Stimulated activated CD4-positive, alpha-beta T cell treated with anti-CD3 and anti-CD28 coated beads, Interleukin-2, amount 100 ng/mL, for 48 hours (primary cell): ENCODE measurements at regions not wholly inside any gene's neighbourhood (a gene's known extent, or its start where the extent isn't known, plus 50 kb on each side); places are given as distances from the start of the nearest gene placed in this dataset.
"Not testable (repeated sequence)": the region's sequence is repeated elsewhere in the genome, so short reads cannot be mapped to it uniquely, and the experiment has no call there.

ENCODE experiments used
- DNase-seq, 2 donors: peaks; one replicate each; pipeline ENCODE4 v3.0.0-alpha.2; 2020

DNA sequence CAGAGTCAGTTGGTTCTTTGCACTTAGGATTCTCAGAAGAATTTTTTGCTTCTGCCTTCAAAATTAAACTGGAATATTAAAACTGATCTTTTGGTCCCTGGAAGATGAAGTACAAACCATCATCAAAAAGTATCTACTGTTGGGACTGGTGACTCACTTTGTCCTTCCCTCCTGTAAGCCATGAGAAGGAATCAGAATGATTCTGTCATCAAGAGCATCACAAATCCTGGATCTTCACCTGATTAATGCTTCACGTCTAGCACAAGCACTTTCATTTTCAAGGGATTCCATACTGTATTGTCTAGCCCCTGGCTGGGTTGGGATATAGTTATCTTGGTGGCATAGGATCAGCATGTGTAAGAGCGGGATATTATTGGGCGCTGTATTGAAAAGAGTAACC is 69.3 kb upstream of the CYP1B1 start:
- DNase-seq = no peak

DNA sequence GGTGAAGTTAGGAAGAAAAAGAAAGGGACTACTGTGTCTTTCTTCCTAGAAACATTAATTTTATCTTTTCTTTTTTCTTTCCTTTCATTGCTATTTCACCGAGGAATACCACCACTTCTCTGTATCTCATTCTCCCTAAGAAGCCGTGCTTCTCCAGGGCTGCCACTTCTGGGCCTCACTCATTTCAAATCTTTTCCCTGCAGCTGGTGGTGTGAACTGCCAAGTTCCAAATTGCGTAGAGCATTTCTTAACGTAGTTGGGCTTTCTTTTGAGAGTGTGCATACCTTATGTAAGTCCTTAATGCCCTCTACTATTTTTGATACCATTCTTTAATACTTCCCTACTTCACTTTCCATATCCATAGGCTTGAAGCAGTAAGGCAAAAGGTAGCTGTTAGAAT is 66.7 kb upstream of the CYP1B1 start:
- no peak for DNase-seq

DNA sequence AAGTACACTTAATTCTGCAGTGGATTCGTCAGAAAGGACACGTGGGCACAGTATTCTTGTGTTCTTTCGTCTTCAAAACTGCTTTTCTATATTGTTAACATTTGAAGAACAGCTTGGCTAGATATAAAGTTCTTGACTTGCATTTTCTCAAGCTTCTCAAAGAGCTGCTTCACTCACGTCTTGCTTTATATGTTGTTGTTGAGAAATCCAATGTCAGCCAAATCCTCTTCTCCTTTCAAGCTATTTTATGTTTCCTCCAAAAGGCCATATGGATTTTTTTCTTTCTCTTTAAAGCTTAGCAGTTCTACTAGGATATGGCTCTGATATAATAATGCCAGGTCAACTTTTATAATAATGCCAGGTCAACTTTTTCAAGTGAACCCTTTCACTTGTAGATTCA is 65.5 kb upstream of the CYP1B1 start:
- no peak for DNase-seq

DNA sequence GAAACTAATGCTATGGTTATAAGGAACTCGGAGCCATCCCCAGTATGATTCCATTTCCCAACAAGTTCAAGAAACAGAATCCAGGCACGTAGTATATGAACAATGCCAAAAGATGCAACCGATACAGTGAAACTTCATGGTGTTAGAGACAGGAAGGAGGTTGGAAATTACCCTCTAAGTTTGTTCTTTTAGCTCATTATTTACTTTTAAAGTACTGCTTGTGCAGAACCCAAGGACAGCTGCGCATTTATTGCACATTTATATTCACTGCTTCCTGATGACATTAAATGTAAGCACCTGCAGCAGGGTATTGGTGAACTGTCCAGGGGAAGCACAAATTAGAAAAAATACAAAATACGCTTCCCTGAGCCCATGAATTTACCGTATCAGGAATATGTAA is 63.0 kb upstream of the CYP1B1 start:
- no peak for DNase-seq

DNA sequence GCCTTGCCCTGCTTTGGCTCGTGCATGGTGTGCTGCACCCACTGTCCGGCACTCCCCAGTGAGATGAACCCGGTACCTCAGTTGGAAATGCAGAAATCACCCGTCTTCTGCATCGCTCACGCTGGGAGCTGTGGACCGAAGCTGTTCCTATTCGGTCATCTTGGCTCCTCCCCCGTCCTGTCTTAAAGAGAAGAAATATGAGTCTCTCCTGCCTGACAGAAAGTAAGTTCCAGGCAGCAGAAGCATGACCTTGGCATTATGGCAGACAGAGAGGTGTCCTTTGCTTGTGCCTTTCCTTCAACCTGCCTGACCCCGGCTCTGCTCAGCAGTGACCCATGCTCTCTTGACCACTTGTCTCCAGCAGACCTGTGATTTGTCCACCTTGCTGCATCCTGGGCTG is 62.5 kb upstream of the CYP1B1 start:
- no peak for DNase-seq

DNA sequence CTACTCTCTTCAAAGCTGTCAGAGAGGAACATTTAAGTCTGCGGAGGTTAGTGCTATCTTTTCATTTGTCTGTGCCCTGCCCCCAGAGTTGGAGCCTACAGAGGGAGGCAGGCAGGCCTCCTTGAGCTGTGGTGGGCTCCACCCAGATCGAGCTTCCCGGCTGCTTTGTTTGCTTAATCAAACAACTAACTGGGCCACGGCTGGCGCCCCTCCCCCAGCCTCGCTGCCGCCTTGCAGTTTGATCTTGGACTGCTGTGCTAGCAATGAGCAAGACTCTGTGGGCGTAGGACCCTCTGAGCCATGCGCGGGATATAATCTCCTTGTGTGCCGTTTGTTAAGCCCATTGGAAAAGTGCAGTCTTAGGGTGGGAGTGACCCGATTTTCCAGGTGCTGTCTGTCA is 62.0 kb upstream of the CYP1B1 start:
- DNase-seq = not testable (repeated sequence)

DNA sequence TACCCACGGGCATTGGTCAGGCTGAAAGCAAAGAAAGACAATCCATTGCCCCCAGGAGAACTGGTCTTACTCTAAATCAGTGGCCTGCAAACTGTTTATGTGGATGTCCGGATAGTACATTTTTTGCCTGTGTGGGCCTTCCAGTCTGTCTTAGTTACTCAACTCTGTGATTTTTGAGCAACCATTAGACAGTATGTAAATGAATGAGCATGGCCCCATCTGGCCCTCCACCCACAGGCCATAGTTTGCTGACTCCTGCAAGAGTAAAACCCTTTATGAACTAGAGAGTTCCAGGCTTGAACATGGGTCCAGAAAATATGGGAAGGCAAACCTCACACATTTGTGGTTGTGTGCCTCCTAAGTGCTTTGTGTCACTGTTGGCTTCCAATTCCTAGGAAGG is 55.7 kb upstream of the CYP1B1 start:
- DNase-seq = no peak

DNA sequence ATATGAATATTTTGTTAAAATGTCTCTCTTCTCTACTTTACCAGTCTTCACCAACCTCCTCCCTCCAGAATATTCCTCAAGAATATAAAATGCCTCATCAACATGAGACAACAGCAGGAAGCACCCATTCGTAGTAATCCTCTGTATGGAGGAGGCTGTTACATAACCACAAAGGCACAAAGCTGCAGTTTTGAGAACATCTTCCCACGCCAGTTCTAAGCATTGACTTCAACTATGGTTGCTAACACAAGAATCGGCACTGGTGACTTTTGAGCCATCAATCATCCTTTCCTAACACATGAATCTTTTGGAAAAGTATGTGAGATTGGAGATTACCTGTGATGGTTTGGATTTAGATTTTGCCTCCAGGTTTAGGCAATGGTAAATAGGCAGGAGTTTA is 54.9 kb upstream of the CYP1B1 start:
- no peak for DNase-seq

DNA sequence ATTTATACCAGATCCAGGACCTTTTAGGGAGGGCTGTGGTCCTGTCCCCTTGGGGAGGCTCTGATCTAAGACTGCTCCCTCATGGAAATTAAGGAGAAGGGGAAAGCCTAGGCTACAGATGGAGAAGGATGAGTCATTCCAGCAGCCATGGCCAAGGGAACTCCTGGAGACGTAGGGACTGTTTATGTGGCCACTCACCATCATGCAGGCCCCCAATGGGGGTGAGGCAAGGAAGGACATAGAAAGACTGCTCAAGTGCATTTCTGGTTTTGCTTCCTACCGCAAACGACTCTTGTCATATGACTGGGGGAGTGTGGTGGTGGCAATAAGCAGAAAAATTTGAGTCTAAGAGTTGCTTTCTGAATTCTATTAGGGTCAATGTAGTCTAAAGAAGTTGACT is 54.0 kb upstream of the CYP1B1 start:
- DNase-seq = no peak

DNA sequence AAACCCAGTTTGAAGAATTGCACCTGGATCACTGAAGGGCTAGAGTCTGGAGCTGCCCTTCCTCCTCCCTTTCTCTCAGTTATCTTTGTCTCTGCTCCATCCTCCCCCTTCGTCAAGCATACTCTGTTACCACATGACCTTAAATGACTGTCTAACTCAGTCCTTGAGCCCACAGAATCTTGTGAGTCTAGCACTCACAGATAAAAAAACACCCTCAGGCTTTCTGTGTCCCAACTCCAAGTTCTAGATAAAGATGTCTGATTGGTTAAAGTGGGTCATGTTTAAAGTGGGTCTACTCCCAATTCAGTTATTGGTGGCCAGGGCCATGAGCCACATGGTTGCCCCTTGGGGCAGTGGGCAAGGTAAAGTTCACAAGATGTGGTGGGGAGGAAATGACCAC is 53.5 kb upstream of the CYP1B1 start:
- DNase-seq = no peak

DNA sequence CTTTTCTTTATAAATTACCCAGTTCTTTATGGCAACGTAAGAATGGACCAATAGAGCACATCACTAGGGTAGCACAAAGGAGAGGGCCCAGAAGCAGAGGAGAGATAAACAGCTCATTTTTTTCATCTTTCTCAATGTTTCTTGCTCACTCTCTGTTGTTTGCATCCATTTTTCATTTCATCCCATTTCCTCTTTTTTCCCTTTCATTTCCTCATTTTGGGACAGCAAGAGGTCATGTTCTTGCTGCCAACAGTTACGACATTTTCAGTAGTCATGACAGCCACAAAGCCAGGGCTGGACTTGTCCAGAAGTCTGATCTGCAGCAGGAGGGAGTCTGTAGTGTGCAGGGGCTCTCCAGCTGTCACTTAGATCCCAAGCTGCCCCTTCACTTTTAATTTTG is 52.7 kb upstream of the CYP1B1 start:
- DNase-seq = no peak

DNA sequence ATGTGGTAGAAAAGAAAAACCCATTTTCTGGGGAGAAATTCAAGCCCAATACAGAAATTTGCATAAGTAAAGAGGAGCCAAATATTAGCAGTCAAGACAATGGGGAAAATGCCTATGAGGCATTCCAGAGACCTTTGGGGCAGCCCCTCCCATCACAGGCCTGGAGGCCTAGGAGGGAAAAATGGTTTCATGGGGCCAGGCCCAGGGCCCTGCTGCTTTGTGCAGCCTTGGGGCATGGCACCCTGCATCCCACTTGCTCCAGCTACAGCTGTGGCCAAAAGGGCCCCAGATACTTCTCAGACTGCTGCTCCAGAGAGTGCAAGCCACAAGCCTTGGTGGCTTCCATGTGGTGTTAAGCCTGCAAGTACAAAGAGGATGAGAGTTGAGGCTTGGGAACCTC is 51.3 kb upstream of the CYP1B1 start:
- no peak for DNase-seq

DNA sequence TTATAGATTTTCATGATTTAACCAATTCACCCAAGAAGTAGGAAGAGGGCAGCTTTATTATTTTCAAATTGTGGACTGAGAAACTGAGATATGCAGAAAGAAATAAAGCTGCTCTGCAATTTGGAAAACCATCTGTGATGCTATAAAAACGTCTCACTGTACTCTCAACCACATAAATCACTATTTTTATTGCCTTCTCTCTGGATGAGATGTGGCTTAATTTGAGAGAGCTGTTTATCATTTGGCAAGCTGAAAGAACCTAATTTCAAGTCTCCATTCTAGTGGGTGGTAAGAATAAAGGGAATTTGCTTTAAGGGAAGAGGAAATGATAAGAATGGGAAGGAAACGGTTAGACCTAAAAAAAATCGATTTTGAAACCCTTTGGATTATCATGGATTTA is 49.9 kb upstream of the CYP1B1 start:
- DNase-seq = no peak
